ENCODE measurements at regions not wholly inside any gene's neighbourhood (a gene's known extent, or its start where the extent isn't known, plus 50 kb on each side); places are given as distances from the start of the nearest gene placed in this dataset.
"Not testable (repeated sequence)": the region's sequence is repeated elsewhere in the genome, so short reads cannot be mapped to it uniquely, and the experiment has no call there.

- H3K27ac ChIP-seq (ENCODE audit: extremely low read depth, low read depth, low read length) = no peak overlapping the region
- H3K4me1 ChIP-seq (ENCODE audit: control insufficient read depth, insufficient read depth, low read length) = peaks cover 4% of the 10 kb centered on the region; the same call in 1 of the 2 replicates
- H3K36me3 ChIP-seq (ENCODE audit: control insufficient read depth in 2 of 2, insufficient read depth in 1 of 2, low read length in 2 of 2) = no peaks in the 10 kb centered on the region
- TF ChIP-seq RBAK (tag by site-specific recombination; IDR thresholded peaks at IDR 0.05) (no peak), ZNF366 (tag by site-specific recombination; conservative IDR thresholded peaks at IDR 0.05) (peak; percentile 82)
- H3K9me3 ChIP-seq (ENCODE audit: control insufficient read depth, insufficient read depth, low read depth, low read length) = no peaks in the 10 kb centered on the region
- ChIA-PET POLR2A (no interaction called here), CTCF (interaction anchor here (0.6 to 0.7 kb wide), 3 partner anchors 8 to 516 kb away, joined by 3 to 4 read pairs (median 3); no protein-coding TSS in a partner anchor)
- H3K4me3 ChIP-seq (ENCODE audit: low read depth, low read length) = no peak overlapping the region
Measured at GRCh38 chr5:106017243-106017857, 1653.4 kb downstream of the EFNA5 start.

- ChIA-PET POLR2A (no interaction called here), CTCF (interaction anchor here (0.6 kb wide), 1 partner anchor 26 kb away, joined by 3 read pairs; no protein-coding TSS in a partner anchor)
- Histone ChIP-seq H3K4me3 (ENCODE audit: low read depth, low read length) (no peak overlapping the region), H3K36me3 (ENCODE audit: control insufficient read depth in 2 of 2, insufficient read depth in 1 of 2, low read length in 2 of 2) (no peaks in the 10 kb centered on the region), H3K27ac (ENCODE audit: extremely low read depth, low read depth, low read length) (no peak overlapping the region), H3K4me1 (ENCODE audit: control insufficient read depth, insufficient read depth, low read length) (peaks cover 1% of the 10 kb centered on the region; the same call in 1 of the 2 replicates), H3K9me3 (ENCODE audit: control insufficient read depth, insufficient read depth, low read depth, low read length) (no peaks in the 10 kb centered on the region)
- TF ChIP-seq ZBTB44 (tag by site-specific recombination; IDR thresholded peaks at IDR 0.05) = no peak
- TF ChIP-seq ZNF473 (tag by site-specific recombination; IDR thresholded peaks at IDR 0.05) = no peak
Measured at GRCh38 chr5:106014262-106014661, 1656.5 kb downstream of the EFNA5 start.

GRCh38 chr5:106006242-106006641 lies 1664.5 kb downstream of the EFNA5 start:
- no peak overlapping the region for H3K4me3 ChIP-seq (ENCODE audit: low read depth, low read length)
- CTCF ChIA-PET = no interaction called here
- no peak for TF ChIP-seq ZNF580 (tag by site-specific recombination; IDR thresholded peaks at IDR 0.05)
- TF ChIP-seq GFI1B (tag by site-specific recombination; IDR thresholded peaks at IDR 0.05) = no peak
- TF ChIP-seq HOXA7 (CRISPR knock-in tag; IDR thresholded peaks at IDR 0.05; ENCODE audit: borderline replicate concordance) = no peak
- H3K36me3 ChIP-seq (ENCODE audit: control insufficient read depth in 2 of 2, insufficient read depth in 1 of 2, low read length in 2 of 2) = no peaks in the 10 kb centered on the region
- H3K4me1 ChIP-seq (ENCODE audit: control insufficient read depth, insufficient read depth, low read length) = no peaks in the 10 kb centered on the region
- H3K9me3 ChIP-seq (ENCODE audit: control insufficient read depth, insufficient read depth, low read depth, low read length) = no peaks in the 10 kb centered on the region
- no peak overlapping the region for H3K27ac ChIP-seq (ENCODE audit: extremely low read depth, low read depth, low read length)
- POLR2A ChIA-PET = no interaction called here

GRCh38 chr5:105998991-105999390 lies 1671.7 kb downstream of the EFNA5 start:
- POLR2A ChIA-PET; CTCF ChIA-PET; H3K4me1 ChIP-seq (ENCODE audit: control insufficient read depth, insufficient read depth, low read length): not testable (repeated sequence)

GRCh38 chr5:105993027-105993426 lies 1677.7 kb downstream of the EFNA5 start:
- Histone ChIP-seq H3K4me3 (ENCODE audit: low read depth, low read length) (no peak overlapping the region), H3K27ac (ENCODE audit: extremely low read depth, low read depth, low read length) (no peak overlapping the region), H3K9me3 (ENCODE audit: control insufficient read depth, insufficient read depth, low read depth, low read length) (no peaks in the 10 kb centered on the region), H3K4me1 (ENCODE audit: control insufficient read depth, insufficient read depth, low read length) (no peaks in the 10 kb centered on the region), H3K36me3 (ENCODE audit: control insufficient read depth in 2 of 2, insufficient read depth in 1 of 2, low read length in 2 of 2) (no peaks in the 10 kb centered on the region)
- ChIA-PET POLR2A (no interaction called here), CTCF (no interaction called here)
- TF ChIP-seq ZNF211 (tag by site-specific recombination; IDR thresholded peaks at IDR 0.05; ENCODE audit: low read depth) = no peak
- TF ChIP-seq ZNF664 (tag by site-specific recombination; IDR thresholded peaks at IDR 0.05) = no peak
- no peak for TF ChIP-seq ZBTB6 (tag by site-specific recombination; IDR thresholded peaks at IDR 0.05)
- TF ChIP-seq ZNF169 (tag by site-specific recombination; IDR thresholded peaks at IDR 0.05) = no peak
- no peak for TF ChIP-seq ZNF146 (tag by site-specific recombination; IDR thresholded peaks at IDR 0.05)
- no peak for TF ChIP-seq ZNF621 (tag by site-specific recombination; IDR thresholded peaks at IDR 0.05)
- TF ChIP-seq ZNF133 (tag by site-specific recombination; IDR thresholded peaks at IDR 0.05) = no peak
- no peak for TF ChIP-seq ZNF544 (tag by site-specific recombination; IDR thresholded peaks at IDR 0.05)
- TF ChIP-seq WT1 (tag by site-specific recombination; IDR thresholded peaks at IDR 0.05) = no peak
- no peak for TF ChIP-seq PRDM4 (tag by site-specific recombination; IDR thresholded peaks at IDR 0.05)
- TF ChIP-seq ZNF292 (tag by site-specific recombination; IDR thresholded peaks at IDR 0.05; ENCODE audit: borderline replicate concordance, low read depth) = no peak
- no peak for TF ChIP-seq ZNF114 (tag by site-specific recombination; IDR thresholded peaks at IDR 0.05)
- no peak for TF ChIP-seq MZF1 (tag by site-specific recombination; IDR thresholded peaks at IDR 0.05; ENCODE audit: borderline replicate concordance)

More at GRCh38 chr5:105998991-105999390, 1671.7 kb downstream of the EFNA5 start:
- not testable (repeated sequence) for H3K36me3 ChIP-seq (ENCODE audit: control insufficient read depth in 2 of 2, insufficient read depth in 1 of 2, low read length in 2 of 2); H3K4me3 ChIP-seq (ENCODE audit: low read depth, low read length); H3K9me3 ChIP-seq (ENCODE audit: control insufficient read depth, insufficient read depth, low read depth, low read length); H3K27ac ChIP-seq (ENCODE audit: extremely low read depth, low read depth, low read length)

All from HEK293 (cell line).